Aorta (tissue), 5 donors: ENCODE measurements at regions not wholly inside any gene's neighbourhood (a gene's known extent, or its start where the extent isn't known, plus 50 kb on each side); places are given as distances from the start of the nearest gene placed in this dataset.

ENCODE experiments used
- ATAC-seq: fragments of 200-7000 bp; cut with Tn5 transposase; one replicate; pipeline ENCODE4 v1.9.1; 2022; ENCODE audit warnings: moderate library complexity; ENCODE audit not compliant: low FRiP score
- DNase-seq, 2 donors: peaks; one replicate each; pipeline ENCODE4 v3.0.0-alpha.2; 2020
- H3K27ac ChIP-seq, 2 donors: one replicate each; pipeline ENCODE4 v1.5.1; 2013; ENCODE audit warnings: low read length in 2 of 2, mild to moderate bottlenecking in 2 of 2, moderate library complexity in 2 of 2, control low read depth in 1 of 2, inconsistent platforms in 1 of 2, low read depth in 1 of 2
- H3K27me3 ChIP-seq, 2 donors: one replicate each; pipeline ENCODE4 v1.6.1; 2013; ENCODE audit warnings: control low read depth in 1 of 2, low read length in 1 of 2, mild to moderate bottlenecking in 1 of 2, moderate library complexity in 1 of 2; ENCODE audit not compliant: insufficient read depth in 2 of 2, control insufficient read depth in 1 of 2
- H3K36me3 ChIP-seq, 2 donors: one replicate each; pipeline ENCODE4 v1.6.1; 2013; ENCODE audit warnings: control low read depth in 1 of 2, low read length in 1 of 2, mild to moderate bottlenecking in 1 of 2; ENCODE audit not compliant: insufficient read depth in 2 of 2, control insufficient read depth in 1 of 2
- H3K4me1 ChIP-seq, 2 donors: one replicate each; pipeline ENCODE4 v1.6.1; 2013; ENCODE audit warnings: low read length in 2 of 2, control low read depth in 1 of 2, mild to moderate bottlenecking in 1 of 2, moderate library complexity in 1 of 2; ENCODE audit not compliant: insufficient read depth in 2 of 2, control insufficient read depth in 1 of 2
- H3K4me3 ChIP-seq, 2 donors: one replicate each; pipeline ENCODE4 v1.5.1; 2013; ENCODE audit warnings: low read length in 2 of 2, control low read depth in 1 of 2, mild to moderate bottlenecking in 1 of 2
- H3K9me3 ChIP-seq: one replicate; pipeline ENCODE4 v1.6.1; 2013; ENCODE audit warnings: mild to moderate bottlenecking, low read length; ENCODE audit not compliant: control insufficient read depth
- WGBS, 2 donors: extraction: QIAGEN DNeasy Blood & Tissue Kit; methylation state at CpG; one replicate each; pipeline ENCODE4 v1.1.7; 2013; 5-methylcytosine and 5-hydroxymethylcytosine counted together
- intact Hi-C, 2 donors: fragments of 100-400 bp; cut with DNase I; formaldehyde crosslinking; loops; one replicate each; pipeline versions ENCODE4 v1.14.2 to v1.15.0; 2022
- donor health status: healthy with polysubstance abuse.
- donor health status: Bipolar disorder and iron deficiency.
- donor health status: DM: no; HTN: no; CAD: no.
- donor health status: DM: no; HTN: no; CAD: no.
- donor health status: DM: yes; HTN: yes; CAD: no.

DNA sequence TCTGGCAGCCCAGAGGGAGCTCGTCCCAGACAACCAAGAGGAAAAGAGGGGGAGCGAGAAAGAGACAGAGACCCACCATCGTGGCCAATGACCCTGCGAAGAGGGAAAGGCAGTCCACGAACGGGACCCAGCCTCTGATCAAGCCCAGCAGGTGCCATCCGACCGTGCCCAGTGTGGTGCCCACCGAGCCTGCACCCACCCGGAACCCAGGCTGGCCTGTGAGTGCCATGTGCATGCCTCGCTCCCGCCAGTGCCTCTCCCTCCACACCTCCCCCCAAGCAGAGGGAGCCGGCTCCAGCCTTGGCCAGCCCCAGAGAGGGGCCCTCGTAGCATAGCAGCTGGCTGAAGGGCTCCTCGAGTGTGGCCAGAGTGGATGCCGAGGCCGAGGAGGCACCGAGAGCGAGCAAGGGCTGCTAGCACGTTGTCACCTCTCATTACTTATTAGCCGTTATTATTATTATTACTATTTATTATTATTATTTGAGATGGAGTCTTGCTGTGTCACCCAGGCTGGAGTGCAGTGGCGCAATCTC lies 130.7 kb upstream of the CHRM3 start:
- WGBS, 2 donors: 95 to 96% methylated on average over 22 of the region's 22 CpGs
- H3K4me3 ChIP-seq: no peak overlapping the region
- no peaks in the 10 kb centered on the region for H3K27me3 ChIP-seq
- no peaks in the 10 kb centered on the region for H3K4me1 ChIP-seq
- no peak for ATAC-seq
- H3K9me3 ChIP-seq: peaks cover 2% of the 10 kb centered on the region
- no peak for DNase-seq
- no peaks in the 10 kb centered on the region for H3K36me3 ChIP-seq
- no peak overlapping the region for H3K27ac ChIP-seq
- intact Hi-C loops: no loop called here

DNA sequence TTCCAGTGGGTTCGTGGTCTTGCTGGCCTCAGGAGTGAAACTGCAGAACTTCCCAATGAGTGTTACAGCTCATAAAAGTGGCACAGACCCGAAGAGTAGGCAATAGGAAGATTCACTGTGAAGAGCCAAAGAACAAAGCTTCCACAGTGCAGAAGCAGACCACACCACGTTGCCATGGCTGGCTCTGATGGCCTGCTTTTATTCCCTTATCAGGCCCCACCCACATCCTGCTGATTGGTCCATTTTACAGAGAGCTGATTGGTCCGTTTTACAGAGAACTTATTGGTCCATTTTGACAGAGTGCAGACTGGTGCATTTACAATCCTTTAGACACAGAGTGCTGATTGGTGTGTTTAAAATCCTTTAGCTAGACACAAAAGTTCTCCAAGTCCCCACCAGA lies 131.4 kb upstream of the CHRM3 start:
- intact Hi-C loops: no loop called here
- peaks cover 5% of the 10 kb centered on the region for H3K9me3 ChIP-seq

DNA sequence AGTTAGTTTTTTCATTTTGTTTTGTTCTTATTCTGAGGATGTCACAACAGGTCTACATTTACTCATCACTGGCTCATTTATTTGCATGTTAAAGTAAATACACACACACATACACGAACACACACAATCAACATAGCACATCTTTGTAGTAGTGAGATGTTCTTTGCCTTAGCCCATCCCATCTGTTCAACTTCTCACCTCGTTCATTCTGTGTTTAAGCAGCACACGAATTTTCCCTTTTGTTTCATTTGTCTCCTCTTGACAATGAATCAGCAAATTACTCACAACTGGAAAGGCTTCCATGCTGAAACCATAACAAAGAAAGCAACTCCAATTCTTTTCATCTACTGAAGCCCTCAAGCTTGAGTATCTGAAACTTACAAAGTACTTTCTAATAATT lies 133.3 kb upstream of the CHRM3 start:
- no peaks in the 10 kb centered on the region for H3K36me3 ChIP-seq
- no peak overlapping the region for H3K4me3 ChIP-seq
- 45 to 47% methylated on average over 3 of the region's 3 CpGs for WGBS, 2 donors
- intact Hi-C loops: no loop called here
- H3K27me3 ChIP-seq: no peaks in the 10 kb centered on the region
- ATAC-seq: no peak
- H3K27ac ChIP-seq: no peak overlapping the region
- no peak for DNase-seq
- no peaks in the 10 kb centered on the region for H3K4me1 ChIP-seq
- peaks cover 5% of the 10 kb centered on the region for H3K9me3 ChIP-seq

More for the DNA sequence above, 131.4 kb upstream of the CHRM3 start:
- Histone ChIP-seq H3K27ac (no peak overlapping the region), H3K36me3 (no peaks in the 10 kb centered on the region), H3K4me3 (no peak overlapping the region), H3K4me1 (no peaks in the 10 kb centered on the region), H3K27me3 (no peaks in the 10 kb centered on the region)
- ATAC-seq (no peak), DNase-seq (no peak)
- WGBS, 2 donors: 76 to 83% methylated on average over 4 of the region's 4 CpGs

DNA sequence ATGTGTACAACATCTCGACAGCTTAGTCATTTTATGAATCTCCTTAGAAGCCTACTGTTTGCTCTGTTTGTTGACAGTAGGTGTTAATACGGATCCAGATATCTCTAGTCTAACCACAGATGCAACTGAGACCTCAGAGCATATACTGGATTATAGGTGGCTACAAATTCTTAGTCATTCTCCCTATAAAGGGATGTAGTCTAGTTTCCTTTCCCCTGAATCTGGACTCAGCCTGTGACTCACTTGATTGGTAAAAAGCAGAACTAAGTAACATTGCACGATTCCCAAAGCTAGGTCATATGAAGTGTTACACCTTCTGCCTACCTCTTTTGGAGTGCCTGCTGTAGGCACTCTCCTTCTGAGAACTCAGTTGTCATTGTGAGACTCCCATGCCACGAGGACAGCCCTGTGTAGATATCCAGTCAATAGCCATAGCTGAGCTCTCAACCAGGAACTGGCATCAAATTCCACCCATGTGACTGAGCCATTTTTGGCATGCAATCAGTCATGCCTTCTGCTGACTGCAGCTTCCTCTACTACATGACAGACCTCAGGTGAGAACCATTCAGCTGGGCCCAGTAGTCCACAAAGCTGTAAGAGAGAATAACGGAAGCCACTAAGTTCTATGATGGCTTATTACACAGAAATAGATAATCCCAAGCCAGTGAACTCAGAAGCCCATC lies 135.9 kb upstream of the CHRM3 start:
- DNase-seq: no peak
- Histone ChIP-seq H3K9me3 (peaks cover 3% of the 10 kb centered on the region), H3K36me3 (no peaks in the 10 kb centered on the region), H3K4me3 (no peak overlapping the region), H3K27ac (no peak overlapping the region), H3K4me1 (no peaks in the 10 kb centered on the region), H3K27me3 (no peaks in the 10 kb centered on the region)
- intact Hi-C loops: no loop called here
- 83 to 89% methylated on average over 5 of the region's 5 CpGs for whole genome bisulfite sequencing, 2 donors
- ATAC-seq: no peak

DNA sequence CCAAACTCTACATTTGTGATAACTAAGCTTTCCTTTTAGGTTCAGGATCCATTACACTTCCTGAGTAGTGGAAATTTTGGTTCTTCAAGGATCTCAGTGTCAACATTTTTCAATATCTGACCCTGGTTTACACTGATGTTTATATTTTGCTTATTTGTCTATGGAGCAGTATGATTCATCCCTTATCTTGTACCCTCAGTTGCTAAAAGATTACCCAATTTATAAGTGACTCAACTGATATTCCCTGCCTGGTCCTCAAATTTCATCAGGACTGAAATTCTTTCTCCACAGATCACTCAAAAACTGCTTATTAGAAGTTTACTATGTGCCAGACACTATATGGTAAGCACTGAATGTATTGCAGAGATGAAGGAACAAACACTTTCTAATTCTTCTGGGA lies 139.1 kb upstream of the CHRM3 start:
- Histone ChIP-seq H3K4me3 (no peak overlapping the region), H3K9me3 (peaks cover 3% of the 10 kb centered on the region)
- no peak for ATAC-seq

DNA sequence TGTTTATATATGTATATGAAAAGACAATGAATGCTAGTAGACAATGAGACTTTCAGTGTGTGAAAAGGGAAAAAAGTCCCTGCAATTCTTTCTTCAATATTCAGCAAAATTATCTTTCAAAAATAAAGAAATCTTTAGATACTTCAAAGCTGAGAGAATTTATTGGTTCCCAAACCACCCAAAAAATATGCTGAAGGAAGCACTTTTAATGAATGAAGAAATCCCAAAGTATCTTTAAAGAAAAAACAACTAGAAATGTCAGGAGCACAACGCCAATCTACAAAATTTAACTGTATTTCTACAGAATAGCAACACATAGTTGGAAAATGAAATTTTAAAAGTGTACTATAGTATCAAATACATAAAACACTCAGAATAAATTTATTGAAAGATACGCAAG lies 142.3 kb upstream of the CHRM3 start:
- H3K4me3 ChIP-seq: no peak overlapping the region
- H3K4me1 ChIP-seq: no peaks in the 10 kb centered on the region
- intact Hi-C loops: no loop called here

More for the DNA sequence above, 139.1 kb upstream of the CHRM3 start:
- Histone ChIP-seq H3K4me1 (no peaks in the 10 kb centered on the region), H3K27me3 (no peaks in the 10 kb centered on the region), H3K27ac (no peak overlapping the region), H3K36me3 (no peaks in the 10 kb centered on the region)
- intact Hi-C loops: no loop called here
- no peak for DNase-seq

DNA sequence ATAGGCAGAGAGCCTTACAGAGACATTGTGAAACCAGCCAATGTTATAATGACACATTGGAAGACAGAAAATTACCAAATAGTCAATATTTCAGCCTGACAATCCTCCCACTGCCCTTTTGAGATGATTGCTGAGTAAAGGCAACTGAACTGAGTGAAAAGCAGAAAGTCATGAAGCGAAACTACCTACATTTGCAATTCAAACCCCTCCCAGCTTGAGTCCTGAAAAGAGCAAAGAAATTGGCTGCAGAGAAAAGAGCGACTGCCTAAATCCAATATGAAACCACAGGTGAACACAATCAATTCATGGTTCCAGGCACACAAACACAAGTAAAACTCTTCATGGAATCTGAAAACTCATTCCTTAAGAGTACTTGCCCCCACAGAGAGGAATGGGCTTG lies 143.4 kb upstream of the CHRM3 start:
- H3K4me1 ChIP-seq: no peaks in the 10 kb centered on the region
- no peaks in the 10 kb centered on the region for H3K9me3 ChIP-seq
- no peaks in the 10 kb centered on the region for H3K27me3 ChIP-seq
- no peak overlapping the region for H3K4me3 ChIP-seq
- H3K27ac ChIP-seq: no peak overlapping the region
- intact Hi-C loops: no loop called here
- H3K36me3 ChIP-seq: no peaks in the 10 kb centered on the region
- DNase-seq (no peak), ATAC-seq (no peak)
- WGBS, 2 donors: 63 to 64% methylated on average over 2 of the region's 2 CpGs

More for the DNA sequence above, 142.3 kb upstream of the CHRM3 start:
- DNase-seq: no peak
- Histone ChIP-seq H3K27ac (no peak overlapping the region), H3K9me3 (no peaks in the 10 kb centered on the region), H3K36me3 (no peaks in the 10 kb centered on the region), H3K27me3 (no peaks in the 10 kb centered on the region)
- ATAC-seq: no peak
- WGBS, 2 donors: 88 to 92% methylated on average over 2 of the region's 2 CpGs

DNA sequence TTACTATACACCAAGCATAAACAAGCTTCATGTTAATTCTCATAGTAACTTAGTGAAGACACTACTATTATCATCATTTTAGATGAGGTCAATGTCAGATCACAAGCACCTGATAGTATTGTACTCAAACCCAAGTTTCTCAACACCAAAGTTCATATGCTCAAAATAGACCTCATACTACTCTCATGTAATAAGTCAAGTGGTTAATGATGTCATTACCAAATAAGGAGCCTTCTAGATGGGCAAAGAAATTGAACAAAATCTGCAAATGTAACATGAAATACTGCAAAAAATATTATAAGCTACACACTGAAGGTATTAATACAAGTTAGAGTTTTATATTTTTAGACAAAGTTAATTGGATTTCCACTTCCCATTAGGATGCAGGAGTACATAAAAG lies 144.0 kb upstream of the CHRM3 start:
- Histone ChIP-seq H3K36me3 (no peaks in the 10 kb centered on the region), H3K27me3 (no peaks in the 10 kb centered on the region), H3K4me1 (no peaks in the 10 kb centered on the region), H3K9me3 (no peaks in the 10 kb centered on the region), H3K27ac (no peak overlapping the region), H3K4me3 (no peak overlapping the region)
- no peak for ATAC-seq
- DNase-seq: no peak
- intact Hi-C loops: no loop called here

DNA sequence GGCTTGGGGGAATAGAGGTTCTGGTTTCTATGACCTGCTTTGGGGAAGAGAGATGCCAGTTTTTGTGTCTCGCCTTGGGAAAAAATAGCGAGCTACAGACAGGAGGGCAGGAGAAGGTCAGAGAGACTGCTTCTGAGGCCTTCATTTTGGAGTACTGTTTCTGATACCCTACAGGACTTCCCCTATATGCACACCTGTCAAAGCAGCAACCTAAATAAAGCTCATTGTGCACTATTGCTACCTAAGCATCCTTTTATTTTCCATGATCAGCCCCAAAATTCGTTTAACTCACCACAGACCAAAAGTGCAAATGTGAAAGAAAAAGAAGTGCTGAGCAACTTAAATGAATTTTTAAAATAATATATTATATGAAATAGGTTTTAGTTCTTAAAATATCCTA lies 145.6 kb upstream of the CHRM3 start:
- H3K9me3 ChIP-seq: no peaks in the 10 kb centered on the region
- no peak for ATAC-seq
- no peak overlapping the region for H3K27ac ChIP-seq
- WGBS, 2 donors: 83 to 84% methylated on average over 3 of the region's 3 CpGs
- DNase-seq: no peak
- H3K36me3 ChIP-seq: no peaks in the 10 kb centered on the region
- no peaks in the 10 kb centered on the region for H3K27me3 ChIP-seq
- intact Hi-C loops: no loop called here
- no peak overlapping the region for H3K4me3 ChIP-seq
- H3K4me1 ChIP-seq: no peaks in the 10 kb centered on the region
